Immature natural killer cell (primary cell): ENCODE measurements at regions not wholly inside any gene's neighbourhood (a gene's known extent, or its start where the extent isn't known, plus 50 kb on each side); places are given as distances from the start of the nearest gene placed in this dataset.
"Not testable (repeated sequence)": the region's sequence is repeated elsewhere in the genome, so short reads cannot be mapped to it uniquely, and the experiment has no call there.

ENCODE experiments used
- DNase-seq, 3 donors: peaks; one replicate each; pipeline ENCODE4 v3.0.0; 2022; ENCODE audit warnings: mixed read lengths in 1 of 3
- H3K27ac Mint-ChIP-seq, 6 donors: one replicate each; pipeline ENCODE4 v1.8.0; 2020; ENCODE audit warnings: mixed read lengths in 6 of 6, mild to moderate bottlenecking in 5 of 6, inconsistent platforms in 4 of 6, moderate library complexity in 3 of 6
- H3K27me3 Mint-ChIP-seq, 3 donors: one replicate each; pipeline ENCODE4 v1.8.0; 2020 to 2021; ENCODE audit warnings: low read depth in 3 of 3, mild to moderate bottlenecking in 3 of 3, mixed read lengths in 3 of 3, moderate library complexity in 3 of 3, inconsistent platforms in 1 of 3
- H3K36me3 Mint-ChIP-seq, 3 donors: one replicate each; pipeline ENCODE4 v1.8.0; 2020; ENCODE audit warnings: mixed read lengths in 3 of 3, inconsistent platforms in 2 of 3, mild to moderate bottlenecking in 2 of 3
- H3K4me1 Mint-ChIP-seq, 2 donors: one replicate each; pipeline ENCODE4 v1.8.0; 2020; ENCODE audit warnings: inconsistent platforms in 2 of 2, mild to moderate bottlenecking in 2 of 2, mixed read lengths in 2 of 2, moderate library complexity in 1 of 2
- H3K4me3 Mint-ChIP-seq, 5 donors: one replicate each; pipeline ENCODE4 v1.8.0; 2020; ENCODE audit warnings: mild to moderate bottlenecking in 5 of 5, mixed read lengths in 5 of 5, inconsistent platforms in 3 of 5, moderate library complexity in 3 of 5
- H3K9me3 Mint-ChIP-seq, 6 donors: one replicate each; pipeline ENCODE4 v1.8.0; 2020; ENCODE audit warnings: mild to moderate bottlenecking in 6 of 6, mixed read lengths in 6 of 6, inconsistent platforms in 4 of 6, moderate library complexity in 3 of 6

DNA sequence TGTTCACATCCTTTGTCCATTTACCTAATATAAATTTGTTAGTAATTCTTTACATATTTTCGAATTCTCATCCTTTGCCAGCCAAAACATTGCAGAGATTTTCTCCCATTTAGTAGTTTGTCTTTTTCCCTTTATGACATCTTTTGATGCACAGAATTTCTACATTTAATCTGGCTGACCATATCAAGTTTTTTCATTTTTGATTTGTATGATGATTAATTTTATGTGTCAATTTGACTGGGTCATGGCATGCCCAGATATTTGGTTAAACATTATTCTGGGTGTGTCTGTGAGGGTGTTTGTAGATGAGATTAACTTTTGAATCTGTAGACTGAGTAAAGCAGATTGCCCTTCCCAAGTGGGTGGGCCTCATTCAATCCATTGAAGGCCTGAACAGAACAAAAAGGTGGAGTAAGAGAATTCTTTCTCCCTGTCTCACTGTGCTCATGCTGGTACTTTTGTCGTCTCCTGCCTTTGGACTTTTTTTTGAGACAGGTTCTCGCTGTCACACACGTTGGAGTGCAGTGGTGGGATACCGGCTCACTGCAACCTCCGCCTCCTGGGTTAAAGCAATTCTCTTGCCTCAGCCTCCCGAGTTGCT is 72.1 kb upstream of the EPB41L1 start:
- Mint-ChIP-seq H3K4me1 (no peaks in the 10 kb centered on the region), H3K27me3 (peaks cover 3 to 9% (median 9%) of the 10 kb centered on the region in 3 donors), H3K27ac (no peak overlapping the region), H3K4me3 (no peak overlapping the region), H3K36me3 (peaks cover 0 to 4% (median 0%) of the 10 kb centered on the region in 3 donors), H3K9me3 (no peaks in the 10 kb centered on the region)
- DNase-seq = no peak

DNA sequence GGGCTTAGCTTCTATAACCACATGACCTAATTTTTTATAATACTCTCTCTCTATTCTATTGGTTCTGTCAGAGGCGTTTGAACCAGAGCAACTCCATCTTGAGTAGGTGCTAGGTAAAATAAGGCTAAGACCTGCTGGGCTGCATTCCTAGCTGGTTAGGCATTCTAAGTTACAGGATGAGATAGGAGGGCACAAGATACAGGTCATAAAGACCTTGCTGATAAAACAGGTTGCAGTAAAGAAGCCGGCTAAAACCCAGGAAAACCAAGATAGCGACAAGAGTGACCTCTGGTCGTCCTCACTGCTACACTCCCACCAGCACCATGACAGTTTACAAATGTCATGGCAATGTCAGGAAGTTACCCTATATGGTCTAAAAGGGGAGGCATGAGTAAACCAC is 71.3 kb upstream of the EPB41L1 start:
- H3K27me3 Mint-ChIP-seq, H3K4me1 Mint-ChIP-seq, H3K4me3 Mint-ChIP-seq, DNase-seq, H3K36me3 Mint-ChIP-seq, H3K9me3 Mint-ChIP-seq, H3K27ac Mint-ChIP-seq: not testable (repeated sequence)

DNA sequence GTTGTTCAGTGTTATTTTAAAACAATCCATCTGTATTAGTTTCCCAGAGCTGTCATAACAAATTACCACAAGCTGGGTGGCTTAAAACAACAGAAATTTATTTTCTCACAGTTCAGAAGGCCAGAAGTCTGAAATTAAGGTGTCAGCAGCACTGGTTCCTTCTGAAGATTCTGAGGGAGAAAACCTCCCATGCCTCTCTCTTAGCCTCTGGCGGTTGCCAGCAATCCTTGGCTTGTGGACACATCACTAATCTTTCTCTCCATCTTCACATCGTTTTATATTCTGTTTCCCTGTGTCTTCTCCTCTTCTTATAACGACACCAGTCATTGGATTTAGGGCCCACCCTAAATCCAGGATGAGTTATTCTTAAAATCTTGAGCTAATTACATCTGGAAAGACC is 70.2 kb upstream of the EPB41L1 start:
- no peak overlapping the region for H3K27ac Mint-ChIP-seq
- H3K27me3 Mint-ChIP-seq = peaks cover 3 to 7% (median 7%) of the 10 kb centered on the region in 3 donors
- no peak for DNase-seq
- H3K4me1 Mint-ChIP-seq = no peaks in the 10 kb centered on the region
- H3K4me3 Mint-ChIP-seq = no peak overlapping the region
- no peaks in the 10 kb centered on the region for H3K9me3 Mint-ChIP-seq
- peaks cover 0 to 4% (median 0%) of the 10 kb centered on the region in 3 donors for H3K36me3 Mint-ChIP-seq

DNA sequence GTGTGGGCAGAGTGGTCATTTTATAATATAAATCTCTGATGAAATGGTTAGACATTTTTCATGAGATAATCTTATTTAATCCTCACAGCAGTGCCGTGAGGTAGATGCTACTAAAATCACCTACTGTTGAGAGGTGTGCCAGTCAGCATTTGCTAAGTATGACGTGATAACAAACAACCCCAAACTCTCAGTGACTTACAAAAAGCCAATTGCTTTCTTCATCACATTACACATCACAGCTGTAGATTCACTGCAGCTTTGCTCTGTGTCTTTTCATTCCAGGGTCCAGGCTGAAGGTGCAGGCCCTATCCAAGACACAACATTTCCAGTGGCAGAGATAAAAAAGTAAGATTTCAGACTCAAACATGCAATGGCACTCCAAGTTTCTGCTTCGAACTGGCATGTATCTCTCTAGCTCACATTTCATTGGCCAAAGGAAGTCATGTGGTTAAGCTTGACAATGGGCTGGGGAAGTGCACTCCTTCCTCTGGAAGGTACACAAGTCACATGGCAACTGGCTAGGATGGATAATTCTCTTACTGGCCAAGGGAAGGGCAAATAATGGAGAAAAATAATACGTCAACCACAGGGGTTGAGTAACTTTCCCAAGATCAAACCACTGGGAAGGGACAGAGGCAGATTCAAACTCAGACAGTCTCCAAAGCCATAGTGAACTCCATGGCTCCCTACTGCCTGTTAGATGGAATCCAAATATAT is 69.5 kb upstream of the EPB41L1 start:
- Mint-ChIP-seq H3K27ac (no peak overlapping the region), H3K36me3 (peaks cover 0 to 4% (median 0%) of the 10 kb centered on the region in 3 donors), H3K4me1 (no peaks in the 10 kb centered on the region), H3K27me3 (peaks cover 2 to 8% (median 7%) of the 10 kb centered on the region in 3 donors), H3K4me3 (no peak overlapping the region), H3K9me3 (no peaks in the 10 kb centered on the region)
- no peak for DNase-seq

DNA sequence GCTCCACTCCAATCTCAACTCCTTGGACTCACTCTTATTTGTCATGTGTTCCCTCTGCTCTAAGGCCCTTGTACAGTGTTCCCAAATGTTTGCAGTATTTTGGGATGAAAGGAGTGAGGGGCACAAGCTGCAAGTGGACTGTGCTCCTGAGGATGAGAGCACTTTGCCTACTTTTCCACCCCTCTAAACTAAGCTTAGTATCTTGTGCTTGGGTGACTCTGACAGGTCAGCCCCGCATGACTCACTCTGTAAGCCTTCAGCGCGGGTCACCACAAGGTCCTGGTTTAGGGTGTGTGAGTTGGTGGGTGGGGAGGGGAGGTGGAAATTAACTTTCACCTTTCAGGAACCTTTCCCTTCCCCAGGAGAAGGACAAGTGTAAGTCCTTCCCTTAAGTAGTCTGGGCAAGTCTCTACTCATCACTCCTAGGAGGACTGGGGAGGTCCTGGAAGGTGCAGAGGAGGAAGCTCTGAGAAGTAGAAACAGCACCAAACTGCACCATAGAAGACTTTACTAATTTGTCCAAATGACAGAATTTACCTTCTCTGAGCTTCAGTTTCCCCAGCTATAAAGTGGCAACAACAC is 68.8 kb upstream of the EPB41L1 start:
- H3K27me3 Mint-ChIP-seq = peaks cover 7 to 13% (median 10%) of the 10 kb centered on the region in 3 donors
- peaks cover 0 to 4% (median 0%) of the 10 kb centered on the region in 3 donors for H3K36me3 Mint-ChIP-seq

DNA sequence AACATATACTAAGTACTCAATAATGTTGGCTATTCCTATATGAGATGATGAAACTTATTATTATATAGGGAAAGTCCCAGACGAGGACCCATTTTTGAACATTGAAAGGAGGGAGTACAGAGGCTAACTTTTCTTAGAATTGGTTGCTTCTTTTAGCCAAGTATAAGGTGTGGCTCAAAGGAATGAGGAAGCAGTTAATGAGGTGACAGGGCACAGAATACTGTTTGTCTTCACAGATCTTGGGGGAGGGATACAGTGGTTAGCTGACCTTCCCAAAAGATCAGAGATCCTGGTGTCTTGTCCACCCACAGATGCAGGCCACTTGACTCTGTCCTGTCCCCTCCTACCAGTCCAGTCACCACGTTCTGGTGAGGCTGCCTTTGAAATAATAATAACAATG is 67.8 kb upstream of the EPB41L1 start:
- Mint-ChIP-seq H3K27me3 (peaks cover 10 to 20% (median 13%) of the 10 kb centered on the region in 3 donors), H3K4me1 (peaks cover 0 to 1% of the 10 kb centered on the region in 2 donors), H3K4me3 (no peak overlapping the region), H3K9me3 (no peaks in the 10 kb centered on the region), H3K36me3 (peaks cover 0 to 4% (median 0%) of the 10 kb centered on the region in 3 donors), H3K27ac (no peak overlapping the region)
- no peak for DNase-seq

More for the DNA sequence above, 68.8 kb upstream of the EPB41L1 start:
- no peak for DNase-seq
- Mint-ChIP-seq H3K4me1 (no peaks in the 10 kb centered on the region), H3K9me3 (no peaks in the 10 kb centered on the region), H3K4me3 (no peak overlapping the region), H3K27ac (no peak overlapping the region)

DNA sequence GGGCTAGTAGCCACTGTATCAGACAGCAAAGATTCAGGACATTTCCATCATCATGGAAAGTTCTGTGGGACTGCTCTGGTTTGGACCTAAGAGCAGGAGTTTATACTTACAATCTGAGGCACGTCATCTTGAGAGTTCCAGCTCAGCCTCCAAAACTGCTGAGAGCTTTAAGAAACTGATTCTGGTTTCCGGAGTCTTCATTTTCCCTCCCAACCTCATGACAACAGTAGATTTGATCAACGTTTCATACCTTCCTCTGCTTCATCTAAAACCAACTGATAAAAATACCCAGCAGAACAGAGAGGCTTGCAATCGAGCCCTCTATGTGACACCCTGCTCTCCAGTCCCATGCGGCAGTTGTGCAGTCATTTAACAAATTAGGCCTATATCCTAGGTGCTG is 64.3 kb upstream of the EPB41L1 start:
- H3K36me3 Mint-ChIP-seq = no peaks in the 10 kb centered on the region
- H3K27me3 Mint-ChIP-seq = peaks cover 9 to 27% (median 19%) of the 10 kb centered on the region in 3 donors
- no peaks in the 10 kb centered on the region for H3K9me3 Mint-ChIP-seq
- peaks cover 10 to 11% of the 10 kb centered on the region in 2 donors for H3K4me1 Mint-ChIP-seq
- no peak overlapping the region for H3K4me3 Mint-ChIP-seq
- no peak overlapping the region for H3K27ac Mint-ChIP-seq
- DNase-seq = no peak

DNA sequence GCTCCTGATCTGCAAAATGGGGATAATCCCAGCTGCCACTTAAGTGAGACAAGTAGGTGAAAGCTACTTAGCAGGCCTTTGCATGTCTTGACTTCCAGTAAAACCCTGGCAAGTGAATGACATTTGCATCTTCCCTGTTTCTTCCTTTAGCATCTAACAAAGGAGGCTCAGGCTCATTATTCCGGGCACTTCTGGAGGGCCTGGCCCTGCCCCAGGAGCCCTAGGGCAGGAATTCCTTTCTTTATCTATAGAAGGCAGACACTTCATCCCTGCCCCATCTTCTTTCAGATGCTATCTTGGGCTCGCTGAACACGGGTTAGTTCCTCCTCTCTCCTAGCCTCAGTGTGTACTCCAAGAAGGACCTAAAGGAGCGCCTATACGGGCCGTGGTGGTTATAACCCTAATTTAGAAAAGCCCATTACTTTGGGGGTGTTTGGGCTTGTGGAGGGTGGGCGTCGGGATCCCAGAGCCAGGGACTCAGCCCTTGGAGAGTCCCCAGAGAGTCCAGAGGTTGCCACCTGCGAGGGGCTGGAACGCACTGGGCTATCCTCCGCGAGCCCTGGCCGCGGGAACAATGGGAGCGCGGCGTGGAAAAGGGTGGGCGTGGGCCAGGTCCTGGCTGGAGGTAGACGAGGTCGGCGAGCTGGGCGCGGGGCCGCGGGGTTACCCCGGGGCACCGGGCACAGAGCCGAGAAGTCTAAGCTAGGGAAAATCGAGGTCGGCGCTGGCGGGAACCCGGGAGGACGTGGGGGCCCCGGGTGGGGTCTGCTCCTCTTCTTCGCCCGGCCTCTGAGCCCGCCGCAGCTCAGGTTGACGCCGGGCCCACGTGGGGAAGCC is 62.8 kb upstream of the EPB41L1 start:
- Mint-ChIP-seq H3K4me1 (peaks cover 10 to 11% of the 10 kb centered on the region in 2 donors), H3K4me3 (peak overlapping the region; percentile 31 to 61 (median 42)), H3K36me3 (no peaks in the 10 kb centered on the region), H3K27ac (no peak overlapping the region), H3K9me3 (no peaks in the 10 kb centered on the region), H3K27me3 (peaks cover 11 to 25% (median 19%) of the 10 kb centered on the region in 3 donors)
- DNase-seq = no peak

DNA sequence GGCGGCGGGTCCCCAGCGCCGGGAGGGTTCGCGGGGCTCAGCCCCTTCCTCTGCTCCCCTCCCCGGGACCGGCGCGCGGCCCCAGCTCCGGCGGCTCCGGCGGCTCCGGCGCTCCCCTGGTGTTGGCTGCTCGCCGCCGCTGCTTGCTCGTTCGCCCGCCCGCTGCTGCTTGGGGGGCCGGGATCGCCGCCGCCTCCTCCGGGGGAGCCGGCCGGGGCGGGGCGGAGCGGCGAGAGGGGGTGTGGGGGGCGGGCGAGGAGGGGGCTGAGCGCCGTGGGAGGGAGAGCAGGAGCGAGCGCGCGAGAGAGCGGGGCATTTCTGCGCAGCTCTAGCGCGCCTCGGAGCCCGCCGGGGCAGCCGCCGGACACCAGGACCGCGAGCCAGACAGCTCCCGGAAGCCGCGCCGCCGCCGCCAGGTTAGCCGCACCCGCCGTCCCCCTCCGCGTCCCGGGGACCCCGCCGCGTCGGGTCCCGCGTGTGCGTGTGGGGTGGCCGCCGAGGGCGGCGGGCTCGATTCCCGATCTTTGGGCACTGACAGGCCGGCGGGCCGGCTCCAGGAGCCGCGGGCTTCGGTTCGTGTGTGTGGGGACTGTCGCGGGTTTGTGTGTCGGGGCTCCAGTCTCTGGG is 62.0 kb upstream of the EPB41L1 start:
- Mint-ChIP-seq H3K36me3 (no peaks in the 10 kb centered on the region), H3K27ac (peak overlapping the region in 5 of 6 donors; percentile 5 to 69 (median 45)), H3K27me3 (peaks cover 11 to 25% (median 19%) of the 10 kb centered on the region in 3 donors), H3K9me3 (no peaks in the 10 kb centered on the region), H3K4me3 (peak overlapping the region; percentile 85 to 95 (median 90)), H3K4me1 (peaks cover 10 to 11% of the 10 kb centered on the region in 2 donors)
- peak; percentile 14 to 19 (median 17) for DNase-seq

DNA sequence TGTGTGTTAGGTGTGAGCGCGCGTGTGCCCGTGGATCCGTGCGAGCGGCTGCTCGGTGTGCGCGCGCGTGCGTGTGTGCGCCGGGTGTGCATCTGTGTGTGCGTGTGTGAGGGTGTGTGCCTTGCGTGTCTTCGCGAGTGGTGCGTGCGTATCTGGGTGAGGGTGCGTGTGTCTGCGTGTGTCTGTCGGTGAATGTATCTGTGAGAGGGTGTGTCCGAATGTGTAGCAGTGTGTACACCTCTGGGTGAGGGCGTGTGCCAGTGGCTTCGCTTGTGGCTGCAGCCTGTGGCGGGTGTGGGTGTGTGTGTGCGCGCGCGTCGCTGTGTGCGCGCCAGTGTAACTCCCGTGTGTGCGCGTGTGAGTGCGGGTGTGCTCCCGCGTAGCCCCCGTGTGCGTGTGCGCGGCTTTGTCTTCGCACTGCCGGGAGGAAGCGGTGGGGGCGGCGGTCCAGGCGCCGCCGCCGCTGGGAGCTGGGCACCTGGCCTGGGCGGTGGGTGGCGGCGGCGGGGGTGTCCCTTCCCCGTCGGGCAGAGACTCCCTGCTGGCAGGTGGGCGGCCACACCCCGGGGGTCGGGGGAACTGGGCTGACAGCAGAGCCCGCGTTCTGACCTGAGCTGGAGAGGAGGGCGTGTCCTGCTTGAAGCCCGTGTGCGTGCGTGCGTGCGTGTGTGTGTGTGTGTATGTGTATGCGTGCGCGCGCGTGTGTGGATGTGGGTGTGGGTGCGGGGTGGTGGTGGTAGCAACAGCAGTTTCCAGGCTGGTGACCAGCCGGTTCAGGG is 61.3 kb upstream of the EPB41L1 start:
- no peaks in the 10 kb centered on the region for H3K36me3 Mint-ChIP-seq
- DNase-seq = peak; percentile 5 to 19 (median 7)
- peak overlapping the region; percentile 85 to 95 (median 90) for H3K4me3 Mint-ChIP-seq
- H3K27me3 Mint-ChIP-seq = peaks cover 11 to 25% (median 19%) of the 10 kb centered on the region in 3 donors
- H3K4me1 Mint-ChIP-seq = peaks cover 10 to 11% of the 10 kb centered on the region in 2 donors
- H3K27ac Mint-ChIP-seq = peak overlapping the region in 5 of 6 donors; percentile 5 to 69 (median 45)
- no peaks in the 10 kb centered on the region for H3K9me3 Mint-ChIP-seq

DNA sequence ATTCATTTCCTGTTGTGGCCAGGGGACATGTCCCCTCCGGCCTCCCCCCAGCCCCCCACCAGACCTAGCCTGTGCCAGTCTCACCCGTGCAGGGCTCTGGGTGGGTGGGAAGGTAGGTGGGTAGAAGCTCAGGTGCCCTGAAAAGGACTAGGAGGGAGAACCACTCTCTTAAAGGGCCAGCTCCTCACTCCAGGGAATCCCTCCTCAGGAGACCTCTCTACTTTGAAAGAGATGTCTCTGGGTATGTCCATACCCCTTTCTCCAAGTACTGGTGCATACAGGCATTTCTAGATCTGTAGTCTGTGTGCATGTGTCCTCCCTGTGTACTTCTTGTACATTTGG is 60.8 kb upstream of the EPB41L1 start:
- DNase-seq = no peak
- Mint-ChIP-seq H3K36me3 (no peaks in the 10 kb centered on the region), H3K4me1 (peaks cover 10 to 11% of the 10 kb centered on the region in 2 donors), H3K27me3 (peaks cover 11 to 25% (median 19%) of the 10 kb centered on the region in 3 donors), H3K27ac (no peak overlapping the region), H3K9me3 (no peaks in the 10 kb centered on the region), H3K4me3 (peak overlapping the region; percentile 26 to 59 (median 41))

DNA sequence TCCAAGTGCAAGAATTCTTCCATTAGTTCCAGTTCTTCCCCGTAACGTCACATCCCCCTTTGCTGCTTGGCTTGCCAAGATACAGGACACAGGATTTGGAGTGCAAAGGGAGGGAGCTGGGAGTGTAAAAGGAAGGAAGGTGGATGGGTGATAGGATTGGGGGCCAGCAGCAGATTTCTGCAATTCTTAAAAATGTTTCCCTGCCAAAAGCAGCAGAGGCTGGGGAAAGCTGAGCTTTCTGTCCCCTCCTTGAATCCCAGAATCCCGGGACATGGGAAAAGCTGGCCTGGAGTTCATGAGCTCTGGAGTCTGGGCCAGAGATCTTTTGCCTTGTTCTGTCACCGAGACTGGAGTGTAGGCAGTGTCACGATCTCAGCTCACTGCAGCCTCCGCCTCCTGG is 60.0 kb upstream of the EPB41L1 start:
- H3K4me1 Mint-ChIP-seq = peaks cover 10 to 11% of the 10 kb centered on the region in 2 donors
- no peaks in the 10 kb centered on the region for H3K9me3 Mint-ChIP-seq
- H3K27me3 Mint-ChIP-seq = peaks cover 11 to 25% (median 19%) of the 10 kb centered on the region in 3 donors
- no peaks in the 10 kb centered on the region for H3K36me3 Mint-ChIP-seq
- peak overlapping the region in 1 of 5 donors; percentile 41 for H3K4me3 Mint-ChIP-seq
- no peak overlapping the region for H3K27ac Mint-ChIP-seq
- no peak for DNase-seq

DNA sequence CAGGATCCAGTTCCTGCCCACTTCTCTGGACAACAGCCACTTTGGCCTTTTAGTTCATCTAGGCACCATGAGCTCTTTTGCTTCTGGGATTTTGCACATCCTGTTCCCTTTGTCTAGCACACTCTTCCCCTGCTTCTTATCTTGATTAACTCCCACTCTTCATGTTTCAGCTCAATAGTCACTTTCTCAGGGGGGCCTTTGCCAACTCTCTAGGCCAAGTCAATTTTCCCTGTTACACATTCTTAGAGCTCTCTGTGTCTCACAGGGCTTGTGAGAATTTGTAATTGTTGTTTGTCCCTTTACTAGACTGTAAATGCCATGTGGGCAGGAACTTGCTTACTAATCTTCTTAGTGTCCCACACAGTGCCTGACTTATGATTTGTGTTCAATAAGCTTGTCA is 58.1 kb upstream of the EPB41L1 start:
- DNase-seq = no peak
- Mint-ChIP-seq H3K9me3 (no peaks in the 10 kb centered on the region), H3K27ac (no peak overlapping the region), H3K36me3 (no peaks in the 10 kb centered on the region), H3K27me3 (peaks cover 9 to 15% (median 9%) of the 10 kb centered on the region in 3 donors), H3K4me3 (no peak overlapping the region), H3K4me1 (peaks cover 10 to 11% of the 10 kb centered on the region in 2 donors)
